GM23338 (cell line): ENCODE measurements at regions not wholly inside any gene's neighbourhood (a gene's known extent, or its start where the extent isn't known, plus 50 kb on each side); places are given as distances from the start of the nearest gene placed in this dataset.

ENCODE experiments used
- ATAC-seq: fragments of 200-7000 bp; cut with Tn5 transposase; 3 replicates; pipeline ENCODE4 v1.9.1; 2020
- DNase-seq: peaks from one replicate; pipeline ENCODE4 v3.0.0-alpha.2; 2015; ENCODE audit warnings: low spot score
- H2AFZ ChIP-seq: fragments of 200-600 bp; sonication (generic); 2 replicates; pipeline ENCODE4 v1.8.0; 2016; ENCODE audit warnings: antibody characterized with exemption, mild to moderate bottlenecking, moderate library complexity
- H3F3A ChIP-seq: fragments of 200-600 bp; sonication (generic); replicated peaks from 2 replicates; pipeline ENCODE4 v1.8.0; 2017; ENCODE audit warnings: antibody characterized with exemption, mixed run types, low read depth
- H3K27ac ChIP-seq: fragments of 200-600 bp; sonication (generic); 2 replicates; pipeline ENCODE4 v1.6.1; 2016; ENCODE audit warnings: low read depth
- H3K27me3 ChIP-seq: fragments of 200-600 bp; sonication (generic); 2 replicates; pipeline ENCODE4 v1.8.0; 2016; ENCODE audit warnings: mild to moderate bottlenecking, mixed run types, moderate library complexity; ENCODE audit not compliant: insufficient read depth
- H3K36me3 ChIP-seq: fragments of 200-600 bp; sonication (generic); 2 replicates; pipeline ENCODE4 v1.8.0; 2016; ENCODE audit warnings: mild to moderate bottlenecking; ENCODE audit not compliant: insufficient read depth
- H3K4me1 ChIP-seq: fragments of 200-600 bp; sonication (generic); 2 replicates; pipeline ENCODE4 v1.8.0; 2016; ENCODE audit warnings: mild to moderate bottlenecking, moderate library complexity; ENCODE audit not compliant: insufficient read depth
- H3K4me2 ChIP-seq: fragments of 200-600 bp; sonication (generic); 2 replicates; pipeline ENCODE4 v1.7.1; 2017; ENCODE audit warnings: mixed run types
- H3K4me3 ChIP-seq: fragments of 200-600 bp; sonication (generic); 2 replicates; pipeline ENCODE4 v1.6.1; 2016; ENCODE audit warnings: mixed run types
- H3K79me2 ChIP-seq: fragments of 200-600 bp; sonication (generic); replicated peaks from 2 replicates; pipeline ENCODE4 v1.8.0; 2017; ENCODE audit warnings: mild to moderate bottlenecking; ENCODE audit not compliant: insufficient read depth
- H3K9me2 ChIP-seq: fragments of 200-600 bp; sonication (generic); 2 replicates; pipeline ENCODE4 v1.8.0; 2017; ENCODE audit not compliant: insufficient read depth
- H4K20me1 ChIP-seq: fragments of 200-600 bp; sonication (generic); replicated peaks from 2 replicates; pipeline ENCODE4 v1.8.0; 2017; ENCODE audit warnings: mild to moderate bottlenecking; ENCODE audit not compliant: insufficient read depth
- H3K27ac Mint-ChIP-seq: 2 replicates; pipeline ENCODE4 v1.8.0; 2020; ENCODE audit warnings: inconsistent platforms, mild to moderate bottlenecking, moderate library complexity, mixed read lengths
- H3K27me3 Mint-ChIP-seq: 3 replicates; pipeline ENCODE4 v1.8.0; 2022; ENCODE audit warnings: low read depth, mild to moderate bottlenecking, moderate library complexity, mixed read lengths, inconsistent platforms; ENCODE audit not compliant: insufficient read depth, poor library complexity
- H3K36me3 Mint-ChIP-seq: 3 replicates; pipeline ENCODE4 v1.8.0; 2021; ENCODE audit warnings: low read depth, mild to moderate bottlenecking, inconsistent platforms, moderate library complexity, mixed read lengths
- H3K4me1 Mint-ChIP-seq: 3 replicates; pipeline ENCODE4 v1.8.0; 2020; ENCODE audit warnings: mild to moderate bottlenecking, inconsistent platforms, mixed read lengths
- H3K4me3 Mint-ChIP-seq: 3 replicates; pipeline ENCODE4 v1.8.0; 2021; ENCODE audit warnings: moderate library complexity, mild to moderate bottlenecking, inconsistent platforms, mixed read lengths
- H3K9me3 Mint-ChIP-seq: 3 replicates; pipeline ENCODE4 v1.8.0; 2020; ENCODE audit warnings: moderate library complexity, mild to moderate bottlenecking, inconsistent platforms, mixed read lengths
- CTCF ChIP-seq, 2 experiments: fragments of 200-600 bp in 1 of 2; sonication (generic) in 1 of 2; conservative IDR thresholded peaks; 2 replicates each; pipeline versions ENCODE4 v1.5.1 to v1.6.1; 2016 to 2017; ENCODE audit warnings: antibody characterized with exemption in 2 of 2, low read depth in 2 of 2, mild to moderate bottlenecking in 2 of 2, moderate library complexity in 1 of 2
- ETS1 ChIP-seq: IDR thresholded peaks from 2 replicates; pipeline ENCODE4 v1.6.1; 2016; ENCODE audit warnings: antibody characterized with exemption
- EZH2phosphoT487 ChIP-seq: fragments of 200-600 bp; sonication (generic); IDR thresholded peaks from one replicate; pipeline ENCODE4 v1.8.1; 2018; ENCODE audit warnings: antibody characterized with exemption; ENCODE audit not compliant: unreplicated experiment
- JUNB ChIP-seq: IDR thresholded peaks from one replicate; pipeline ENCODE4 v1.6.1; 2016; ENCODE audit warnings: antibody characterized with exemption; ENCODE audit not compliant: unreplicated experiment
- STAT1 ChIP-seq: IDR thresholded peaks from one replicate; pipeline ENCODE4 v1.6.1; 2016; ENCODE audit warnings: antibody characterized with exemption; ENCODE audit not compliant: unreplicated experiment
- ZNF331 ChIP-seq: fragments of 250-450 bp; sonication (Bioruptor Pico); IDR thresholded peaks from 2 replicates; pipeline ENCODE4 v1.5.0; 2020; ENCODE audit warnings: low read depth, mild to moderate bottlenecking, moderate library complexity
- ZNF462 ChIP-seq: fragments of 250-450 bp; sonication (Bioruptor Pico); IDR thresholded peaks from 2 replicates; pipeline ENCODE4 v1.5.0; 2020; ENCODE audit warnings: mild to moderate bottlenecking, moderate library complexity

- peaks cover 26% of the 10 kb centered on the region for H3K36me3 Mint-ChIP-seq
- no peaks in the 10 kb centered on the region for H4K20me1 ChIP-seq
Measured at GRCh38 chr3:66910266-66911055, 87.6 kb upstream of the KBTBD8 start.

GRCh38 chr3:66912306-66912705, 85.8 kb upstream of the KBTBD8 start:
- Mint-ChIP-seq H3K4me3 (no peak overlapping the region), H3K4me1 (peaks cover 4% of the 10 kb centered on the region; the same call in 2 of the 3 replicates), H3K36me3 (peaks cover 39% of the 10 kb centered on the region), H3K9me3 (peaks cover 47% of the 10 kb centered on the region), H3K27ac (no peak overlapping the region), H3K27me3 (peaks cover under 1% of the 10 kb centered on the region)
- DNase-seq (no peak), ATAC-seq (no peak)
- Histone ChIP-seq H3K79me2 (no peaks in the 10 kb centered on the region), H3F3A (no peaks in the 10 kb centered on the region), H3K27me3 (no peaks in the 10 kb centered on the region), H3K4me2 (no peak overlapping the region), H2AFZ (no peak overlapping the region), H3K4me3 (no peak overlapping the region), H4K20me1 (no peaks in the 10 kb centered on the region), H3K27ac (no peak overlapping the region), H3K36me3 (no peaks in the 10 kb centered on the region), H3K9me2 (no peaks in the 10 kb centered on the region; the same call in 1 of the 2 replicates), H3K4me1 (no peaks in the 10 kb centered on the region)
- TF ChIP-seq ZNF331 (CRISPR knock-in tag) (no peak), CTCF (conservative IDR thresholded peaks at IDR 0.05; ENCODE audit: low read depth in 2 of 2) (no peak), JUNB (no peak), STAT1 (no peak), ZNF462 (CRISPR knock-in tag) (no peak), EZH2phosphoT487 (no peak)

More at GRCh38 chr3:66910266-66911055, 87.6 kb upstream of the KBTBD8 start:
- H3K4me1 Mint-ChIP-seq = peaks cover 4% of the 10 kb centered on the region; the same call in 2 of the 3 replicates
- H3K79me2 ChIP-seq = no peaks in the 10 kb centered on the region
- no peak overlapping the region for H3K27ac Mint-ChIP-seq
- no peak overlapping the region for H3K27ac ChIP-seq
- peaks cover 32% of the 10 kb centered on the region for H3K9me3 Mint-ChIP-seq
- TF ChIP-seq ETS1 (no peak), EZH2phosphoT487 (no peak), JUNB (no peak)
- H3K36me3 ChIP-seq = no peaks in the 10 kb centered on the region
- DNase-seq (no peak), ATAC-seq (no peak)
- H3K4me1 ChIP-seq = no peaks in the 10 kb centered on the region
- H3K4me3 ChIP-seq = no peak overlapping the region
- H3K9me2 ChIP-seq = no peaks in the 10 kb centered on the region; the same call in 1 of the 2 replicates
- H3K27me3 ChIP-seq = no peaks in the 10 kb centered on the region
- H3K4me2 ChIP-seq = no peak overlapping the region
- H3K4me3 Mint-ChIP-seq = no peak overlapping the region
- no peaks in the 10 kb centered on the region for H3K27me3 Mint-ChIP-seq
- no peaks in the 10 kb centered on the region for H3F3A ChIP-seq
- no peak overlapping the region for H2AFZ ChIP-seq
